SK-N-SH treated with all-trans-retinoic acid at 6 μM for 48 hours (cell line): ENCODE measurements at regions not wholly inside any gene's neighbourhood (a gene's known extent, or its start where the extent isn't known, plus 50 kb on each side); places are given as distances from the start of the nearest gene placed in this dataset.

Source experiments
- ARNTL ChIP-seq: fragments of 450-650 bp; formaldehyde crosslinking; IDR thresholded peaks from 2 replicates; pipeline ENCODE4 v1.5.0; 2020; ENCODE audit warnings: low read depth, mild to moderate bottlenecking, moderate library complexity, borderline replicate concordance
- BACH2 ChIP-seq: fragments of 250-450 bp; sonication (Bioruptor Pico); IDR thresholded peaks from 2 replicates; pipeline ENCODE4 v1.9.0; 2021; ENCODE audit warnings: mild to moderate bottlenecking, borderline replicate concordance
- ESRRG ChIP-seq: fragments of 250-450 bp; sonication (Bioruptor Pico); IDR thresholded peaks from 2 replicates; pipeline ENCODE4 v1.6.1; 2021; ENCODE audit warnings: mild to moderate bottlenecking
- ISL1 ChIP-seq: fragments of 250-450 bp; sonication (Bioruptor Pico); IDR thresholded peaks from 2 replicates; pipeline ENCODE4 v2.1.2; 2022; ENCODE audit warnings: mild to moderate bottlenecking, moderate library complexity
- OSR1 ChIP-seq: fragments of 250-450 bp; sonication (Bioruptor Pico); IDR thresholded peaks from 2 replicates; pipeline ENCODE4 v1.8.0; 2022; ENCODE audit warnings: moderate library complexity, mild to moderate bottlenecking, inconsistent platforms
- PATZ1 ChIP-seq: fragments of 250-450 bp; sonication (Bioruptor Pico); IDR thresholded peaks from 2 replicates; pipeline ENCODE4 v1.8.0; 2020; ENCODE audit warnings: mild to moderate bottlenecking, moderate library complexity, borderline replicate concordance
- PPARA ChIP-seq: fragments of 250-450 bp; sonication (Bioruptor Pico); IDR thresholded peaks from 2 replicates; pipeline ENCODE4 v1.5.0; 2020; ENCODE audit warnings: mild to moderate bottlenecking, borderline replicate concordance
- RARB ChIP-seq: fragments of 250-450 bp; sonication (Bioruptor Pico); IDR thresholded peaks from 2 replicates; pipeline ENCODE4 v1.8.0; 2021; ENCODE audit warnings: mild to moderate bottlenecking, moderate library complexity
- SNAI2 ChIP-seq: fragments of 250-450 bp; sonication (Bioruptor Pico); IDR thresholded peaks from 2 replicates; pipeline ENCODE4 v1.5.0; 2020; ENCODE audit warnings: mild to moderate bottlenecking, moderate library complexity
- ZC3H10 ChIP-seq: fragments of 250-450 bp; sonication (Bioruptor Pico); IDR thresholded peaks from 2 replicates; pipeline ENCODE4 v1.5.1; 2021; ENCODE audit warnings: mild to moderate bottlenecking, moderate library complexity
- ZFP3 ChIP-seq: fragments of 250-450 bp; sonication (Bioruptor Pico); IDR thresholded peaks from 2 replicates; pipeline ENCODE4 v1.5.0; 2020; ENCODE audit warnings: mild to moderate bottlenecking, moderate library complexity
- ZFP30 ChIP-seq: fragments of 450-650 bp; formaldehyde crosslinking; IDR thresholded peaks from 2 replicates; pipeline ENCODE4 v1.5.0; 2022; ENCODE audit warnings: mild to moderate bottlenecking, moderate library complexity
- TF ChIP-seq, protein P1 (sequence below): fragments of 250-450 bp; sonication (Bioruptor Pico); IDR thresholded peaks from 2 replicates; pipeline ENCODE4 v1.5.1; 2020; ENCODE audit warnings: low read depth, mild to moderate bottlenecking, moderate library complexity

DNA sequence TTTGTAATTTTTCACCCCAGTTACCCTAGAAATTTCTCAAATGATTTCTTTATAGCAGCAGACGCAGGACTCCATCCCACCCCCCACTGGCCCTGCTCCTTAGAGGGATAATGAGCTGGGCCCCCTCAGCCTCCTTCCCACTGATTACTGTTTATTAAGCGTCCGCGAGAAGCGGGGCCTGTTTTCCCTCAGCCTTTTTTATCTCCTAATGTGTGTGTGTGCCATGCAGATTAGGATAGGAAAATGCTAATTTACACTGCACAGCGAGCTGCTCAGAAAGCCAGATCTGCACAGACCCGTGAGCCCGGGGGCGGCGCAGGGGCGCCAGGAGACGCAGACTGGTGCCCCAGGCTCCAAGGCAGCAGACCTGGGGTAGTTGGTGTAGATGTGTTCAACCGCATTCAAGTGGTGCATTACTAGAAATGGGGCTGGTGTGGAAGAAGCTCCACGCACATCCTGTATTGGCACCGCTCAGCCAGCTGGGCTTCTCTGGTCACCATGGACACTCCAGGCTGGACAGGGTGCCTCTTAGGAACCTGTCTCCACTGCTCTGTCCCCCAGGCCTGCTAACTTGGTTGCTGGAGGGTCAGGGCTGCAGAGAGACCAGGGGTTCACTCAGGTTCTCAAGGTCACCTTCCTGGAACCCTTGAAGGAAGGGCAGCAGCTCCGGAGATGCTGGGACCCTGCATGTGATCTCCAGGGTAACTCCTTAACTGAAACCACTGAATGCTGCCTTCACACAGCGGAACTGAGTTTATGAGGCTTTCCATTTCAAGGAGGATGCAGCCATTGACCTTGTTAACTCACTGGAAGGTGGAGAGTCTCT is 256.3 kb downstream of the ERMARD start:
- no peak for TF ChIP-seq ISL1
- no peak for TF ChIP-seq SNAI2 (CRISPR knock-in tag)
- TF ChIP-seq ARNTL (CRISPR knock-in tag) = no peak
- TF ChIP-seq, protein P1, sequence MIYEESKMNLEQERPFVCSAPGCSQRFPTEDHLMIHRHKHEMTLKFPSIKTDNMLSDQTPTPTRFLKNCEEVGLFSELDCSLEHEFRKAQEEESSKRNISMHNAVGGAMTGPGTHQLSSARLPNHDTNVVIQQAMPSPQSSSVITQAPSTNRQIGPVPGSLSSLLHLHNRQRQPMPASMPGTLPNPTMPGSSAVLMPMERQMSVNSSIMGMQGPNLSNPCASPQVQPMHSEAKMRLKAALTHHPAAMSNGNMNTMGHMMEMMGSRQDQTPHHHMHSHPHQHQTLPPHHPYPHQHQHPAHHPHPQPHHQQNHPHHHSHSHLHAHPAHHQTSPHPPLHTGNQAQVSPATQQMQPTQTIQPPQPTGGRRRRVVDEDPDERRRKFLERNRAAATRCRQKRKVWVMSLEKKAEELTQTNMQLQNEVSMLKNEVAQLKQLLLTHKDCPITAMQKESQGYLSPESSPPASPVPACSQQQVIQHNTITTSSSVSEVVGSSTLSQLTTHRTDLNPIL (CRISPR knock-in tag) = no peak
- TF ChIP-seq ZC3H10 (CRISPR knock-in tag) = no peak
- TF ChIP-seq OSR1 (CRISPR knock-in tag) = no peak
- no peak for TF ChIP-seq ZFP3
- no peak for TF ChIP-seq RARB (CRISPR knock-in tag)
- no peak for TF ChIP-seq ZFP30 (CRISPR knock-in tag)
- no peak for TF ChIP-seq PATZ1 (CRISPR knock-in tag)
- TF ChIP-seq BACH2 (CRISPR knock-in tag) = no peak
- TF ChIP-seq PPARA (CRISPR knock-in tag) = no peak
- no peak for TF ChIP-seq ESRRG
